NCI-H1092 treated with DMSO at 0.1 percent for 48 hours (cell line): ENCODE measurements at regions not wholly inside any gene's neighbourhood (a gene's known extent, or its start where the extent isn't known, plus 50 kb on each side); places are given as distances from the start of the nearest gene placed in this dataset.
A peak's percentile ranks its signal among the peaks of the same experiment; 100 is the strongest.
"Not testable (repeated sequence)": the region's sequence is repeated elsewhere in the genome, so short reads cannot be mapped to it uniquely, and the experiment has no call there.

Experiments
- DNase-seq: peaks from one replicate; lab custom pipeline; 2025; lab: John Stamatoyannopoulos, UW

- no peak for DNase-seq
Observed at GRCh38 chr14:34063470-34064164, 112.7 kb upstream of the EGLN3 start.

- no peak for DNase-seq
Observed at GRCh38 chr14:34063042-34063441, 112.2 kb upstream of the EGLN3 start.

- DNase-seq: no peak
Observed at GRCh38 chr14:34062353-34062973, 111.6 kb upstream of the EGLN3 start.

GRCh38 chr14:34060651-34060999 is 109.8 kb upstream of the EGLN3 start:
- no peak for DNase-seq

GRCh38 chr14:34059925-34060650 is 109.2 kb upstream of the EGLN3 start:
- peak; percentile 51 for DNase-seq

- no peak for DNase-seq
Observed at GRCh38 chr14:34059037-34059924, 108.4 kb upstream of the EGLN3 start.

GRCh38 chr14:34058510-34058909 is 107.6 kb upstream of the EGLN3 start:
- DNase-seq: no peak

GRCh38 chr14:34056046-34056445 is 105.2 kb upstream of the EGLN3 start:
- no peak for DNase-seq

- DNase-seq: no peak
Observed at GRCh38 chr14:34055157-34055950, 104.5 kb upstream of the EGLN3 start.

- no peak for DNase-seq
Observed at GRCh38 chr14:34053666-34054065, 102.8 kb upstream of the EGLN3 start.

GRCh38 chr14:34052658-34053014 is 101.8 kb upstream of the EGLN3 start:
- no peak for DNase-seq

GRCh38 chr14:34051966-34052657 is 101.2 kb upstream of the EGLN3 start:
- no peak for DNase-seq

GRCh38 chr14:34050606-34051005 is 99.7 kb upstream of the EGLN3 start:
- DNase-seq: no peak

GRCh38 chr14:34049790-34050189 is 98.9 kb upstream of the EGLN3 start:
- no peak for DNase-seq

GRCh38 chr14:34049187-34049586 is 98.3 kb upstream of the EGLN3 start:
- DNase-seq: not testable (repeated sequence)

- DNase-seq: no peak
Observed at GRCh38 chr14:34046799-34047520, 96.1 kb upstream of the EGLN3 start.

GRCh38 chr14:34044666-34045306 is 93.9 kb upstream of the EGLN3 start:
- no peak for DNase-seq

GRCh38 chr14:34044373-34044637 is 93.4 kb upstream of the EGLN3 start:
- no peak for DNase-seq

GRCh38 chr14:34043627-34044372 is 92.9 kb upstream of the EGLN3 start:
- no peak for DNase-seq
